ENCODE measurements at regions not wholly inside any gene's neighbourhood (a gene's known extent, or its start where the extent isn't known, plus 50 kb on each side); places are given as distances from the start of the nearest gene placed in this dataset.
A peak's percentile ranks its signal among the peaks of the same experiment; 100 is the strongest.

DNA sequence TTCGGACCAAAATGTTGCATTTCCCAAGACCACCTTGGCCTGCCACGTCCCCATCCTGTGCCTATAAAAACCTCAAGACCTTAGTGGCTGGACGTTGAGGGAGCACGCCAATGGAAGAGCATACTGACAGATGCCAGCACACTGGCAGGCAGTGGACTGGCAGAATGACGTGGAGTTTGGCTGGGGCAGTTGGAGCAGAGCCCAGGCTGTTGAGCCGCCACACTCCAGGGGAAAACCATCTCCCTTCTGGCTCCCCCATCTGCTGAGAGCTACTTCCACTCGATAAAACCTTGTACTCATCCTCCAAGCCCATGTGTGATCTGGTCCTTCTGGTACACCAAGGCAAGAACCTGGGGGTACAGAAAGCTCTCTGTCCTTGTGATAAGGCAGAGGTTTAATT is 494.1 kb downstream of the CDH11 start:
- no peaks in the 10 kb centered on the region for H3K79me2 ChIP-seq (ENCODE audit: low read length)
- H3K4me3 ChIP-seq (ENCODE audit: low read length) = no peak overlapping the region
- no peak overlapping the region for H2AFZ ChIP-seq (ENCODE audit: low read length)
- no peaks in the 10 kb centered on the region for H3K9me2 ChIP-seq (replicated peaks; ENCODE audit: insufficient read depth, low read length)
- DNase-seq = no peak
- H3K27ac ChIP-seq (ENCODE audit: low read length) = no peak overlapping the region
- H4K20me1 ChIP-seq (ENCODE audit: insufficient read depth, low read depth, low read length) = no peaks in the 10 kb centered on the region
- no peak overlapping the region for H3K4me2 ChIP-seq (ENCODE audit: low read depth, low read length, poor library complexity, severe bottlenecking)
- no peak overlapping the region for H3K9ac ChIP-seq (ENCODE audit: low read length)
- H3K36me3 ChIP-seq (ENCODE audit: insufficient read depth, low read length) = no peaks in the 10 kb centered on the region
- 0 out of 2 replicates have a peak, but pooled peaks cover 5% of the 10 kb centered on the region for H3K27me3 ChIP-seq (ENCODE audit: low read length)
- no peaks in the 10 kb centered on the region for H3K9me3 ChIP-seq (ENCODE audit: low read length)
- H3K4me1 ChIP-seq (ENCODE audit: low read length) = peaks cover 7% of the 10 kb centered on the region

DNA sequence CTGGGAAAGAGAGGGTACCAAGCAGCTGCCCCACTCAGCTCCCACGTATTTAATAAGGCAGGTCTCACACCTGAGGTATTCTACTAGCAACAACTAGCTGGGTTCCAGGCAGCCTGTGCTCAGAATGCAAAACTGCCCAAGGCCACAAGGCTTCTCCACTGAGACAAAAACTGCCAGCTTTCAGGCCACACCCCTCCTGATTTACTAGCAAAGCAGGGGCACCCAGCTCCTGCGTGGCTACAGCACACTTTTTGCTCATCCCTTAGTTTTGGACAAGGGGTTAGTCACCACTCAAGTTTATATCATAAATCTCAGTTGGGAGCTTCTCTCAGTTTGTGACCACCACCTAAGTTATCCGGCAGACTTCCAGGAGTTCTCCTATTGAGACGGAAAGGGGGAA is 494.6 kb downstream of the CDH11 start:
- Histone ChIP-seq H4K20me1 (ENCODE audit: insufficient read depth, low read depth, low read length) (no peaks in the 10 kb centered on the region), H3K9me2 (replicated peaks; ENCODE audit: insufficient read depth, low read length) (no peaks in the 10 kb centered on the region), H3K9me3 (ENCODE audit: low read length) (no peaks in the 10 kb centered on the region), H3K4me2 (ENCODE audit: low read depth, low read length, poor library complexity, severe bottlenecking) (no peak overlapping the region), H3K79me2 (ENCODE audit: low read length) (no peaks in the 10 kb centered on the region), H2AFZ (ENCODE audit: low read length) (no peak overlapping the region), H3K4me3 (ENCODE audit: low read length) (no peak overlapping the region), H3K27me3 (ENCODE audit: low read length) (0 out of 2 replicates have a peak, but pooled peaks cover 5% of the 10 kb centered on the region), H3K4me1 (ENCODE audit: low read length) (peaks cover 7% of the 10 kb centered on the region), H3K36me3 (ENCODE audit: insufficient read depth, low read length) (no peaks in the 10 kb centered on the region), H3K27ac (ENCODE audit: low read length) (no peak overlapping the region), H3K9ac (ENCODE audit: low read length) (no peak overlapping the region)
- DNase-seq = peak; percentile 71

DNA sequence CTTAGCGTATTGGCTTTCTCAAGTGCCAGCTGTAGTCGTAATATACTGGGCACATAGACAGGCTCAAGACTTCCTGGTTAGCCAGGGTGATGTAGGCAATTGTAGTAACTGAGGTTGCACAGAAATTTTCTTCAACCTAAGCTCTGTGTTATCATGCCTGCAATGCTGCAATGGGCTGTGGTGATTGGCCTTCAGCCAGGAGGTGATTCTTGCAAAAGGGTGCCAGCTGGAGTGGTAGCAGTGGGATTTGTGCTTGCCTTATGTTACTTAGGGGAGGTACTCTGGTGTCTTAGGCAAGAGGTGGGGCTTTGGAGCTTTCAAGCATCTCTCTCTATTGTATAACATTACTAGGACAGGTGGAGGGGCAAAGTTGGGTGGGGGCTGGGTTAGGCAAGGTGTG is 495.1 kb downstream of the CDH11 start:
- H3K9me3 ChIP-seq (ENCODE audit: low read length) = no peaks in the 10 kb centered on the region
- H3K27me3 ChIP-seq (ENCODE audit: low read length) = 0 out of 2 replicates have a peak, but pooled peaks cover 5% of the 10 kb centered on the region
- H3K27ac ChIP-seq (ENCODE audit: low read length) = no peak overlapping the region
- H2AFZ ChIP-seq (ENCODE audit: low read length) = no peak overlapping the region
- no peak for DNase-seq
- peaks cover 7% of the 10 kb centered on the region for H3K4me1 ChIP-seq (ENCODE audit: low read length)
- H4K20me1 ChIP-seq (ENCODE audit: insufficient read depth, low read depth, low read length) = no peaks in the 10 kb centered on the region
- no peaks in the 10 kb centered on the region for H3K36me3 ChIP-seq (ENCODE audit: insufficient read depth, low read length)
- no peaks in the 10 kb centered on the region for H3K79me2 ChIP-seq (ENCODE audit: low read length)
- no peak overlapping the region for H3K4me2 ChIP-seq (ENCODE audit: low read depth, low read length, poor library complexity, severe bottlenecking)
- no peaks in the 10 kb centered on the region for H3K9me2 ChIP-seq (replicated peaks; ENCODE audit: insufficient read depth, low read length)
- H3K9ac ChIP-seq (ENCODE audit: low read length) = no peak overlapping the region
- H3K4me3 ChIP-seq (ENCODE audit: low read length) = no peak overlapping the region

DNA sequence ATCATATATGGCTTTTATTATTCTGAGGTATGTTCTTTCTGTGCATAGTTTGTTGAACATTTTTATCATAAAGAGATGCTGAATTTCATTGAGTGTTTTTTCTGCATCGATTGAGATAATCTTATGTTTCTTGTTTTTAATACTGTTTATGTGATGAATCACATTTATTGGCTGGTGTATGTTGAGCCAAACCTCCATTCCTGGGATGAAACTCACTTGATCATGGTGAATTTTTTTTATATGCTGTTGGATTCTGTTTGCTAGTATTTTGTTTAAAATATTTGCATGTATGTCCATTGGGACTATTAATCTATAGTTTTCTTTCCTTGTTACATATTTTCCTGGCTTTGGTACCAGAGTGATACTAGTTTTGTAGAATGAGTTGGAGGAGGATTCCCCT is 500.2 kb downstream of the CDH11 start:
- H3K27ac ChIP-seq (ENCODE audit: low read length) = no peak overlapping the region

DNA sequence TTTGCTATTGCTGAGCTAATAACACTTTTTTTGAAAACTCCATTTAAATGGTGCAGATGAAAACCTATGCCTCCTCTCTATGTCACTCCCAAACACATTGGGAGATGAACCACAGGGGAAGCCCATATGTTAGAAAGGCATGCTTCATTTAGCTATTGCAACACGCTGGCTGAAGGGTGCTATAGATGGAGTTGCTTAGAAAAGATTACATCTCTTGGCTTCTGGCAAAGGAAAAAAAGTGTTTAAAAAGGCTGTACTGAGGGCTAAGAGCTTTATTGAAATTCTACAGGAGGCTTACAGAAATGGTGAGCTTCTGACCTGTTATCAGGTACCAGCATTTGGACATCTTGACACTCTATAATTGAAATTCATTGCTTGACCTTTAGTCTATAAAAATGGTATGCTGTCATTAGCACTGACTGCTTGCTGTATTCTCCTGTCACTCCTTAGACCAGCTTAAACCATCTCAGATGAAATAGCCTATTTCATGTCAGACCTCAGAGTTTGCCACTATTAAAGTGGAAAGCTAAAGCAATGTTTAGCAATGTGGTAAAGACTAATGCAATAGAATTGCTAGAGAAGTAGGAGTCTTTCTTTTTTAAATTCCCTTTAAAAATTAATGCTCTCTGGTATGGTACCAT is 503.9 kb downstream of the CDH11 start:
- H3K4me2 ChIP-seq (ENCODE audit: low read depth, low read length, poor library complexity, severe bottlenecking) = no peak overlapping the region
- no peak overlapping the region for H3K27ac ChIP-seq (ENCODE audit: low read length)
- H3K36me3 ChIP-seq (ENCODE audit: insufficient read depth, low read length) = no peaks in the 10 kb centered on the region
- H3K79me2 ChIP-seq (ENCODE audit: low read length) = no peaks in the 10 kb centered on the region
- no peak overlapping the region for H3K9ac ChIP-seq (ENCODE audit: low read length)
- no peaks in the 10 kb centered on the region for H3K9me2 ChIP-seq (replicated peaks; ENCODE audit: insufficient read depth, low read length)
- H3K4me3 ChIP-seq (ENCODE audit: low read length) = no peak overlapping the region
- H3K4me1 ChIP-seq (ENCODE audit: low read length) = no peaks in the 10 kb centered on the region
- no peak overlapping the region for H2AFZ ChIP-seq (ENCODE audit: low read length)
- no peaks in the 10 kb centered on the region for H3K9me3 ChIP-seq (ENCODE audit: low read length)
- no peaks in the 10 kb centered on the region for H3K27me3 ChIP-seq (ENCODE audit: low read length)
- H4K20me1 ChIP-seq (ENCODE audit: insufficient read depth, low read depth, low read length) = no peaks in the 10 kb centered on the region
- no peak for DNase-seq

More for the DNA sequence above, 500.2 kb downstream of the CDH11 start:
- no peak overlapping the region for H3K4me3 ChIP-seq (ENCODE audit: low read length)
- no peaks in the 10 kb centered on the region for H3K9me3 ChIP-seq (ENCODE audit: low read length)
- H3K36me3 ChIP-seq (ENCODE audit: insufficient read depth, low read length) = no peaks in the 10 kb centered on the region
- no peaks in the 10 kb centered on the region for H3K4me1 ChIP-seq (ENCODE audit: low read length)
- no peaks in the 10 kb centered on the region for H3K27me3 ChIP-seq (ENCODE audit: low read length)
- no peak overlapping the region for H2AFZ ChIP-seq (ENCODE audit: low read length)
- H4K20me1 ChIP-seq (ENCODE audit: insufficient read depth, low read depth, low read length) = no peaks in the 10 kb centered on the region
- no peak overlapping the region for H3K4me2 ChIP-seq (ENCODE audit: low read depth, low read length, poor library complexity, severe bottlenecking)
- H3K9me2 ChIP-seq (replicated peaks; ENCODE audit: insufficient read depth, low read length) = no peaks in the 10 kb centered on the region
- no peaks in the 10 kb centered on the region for H3K79me2 ChIP-seq (ENCODE audit: low read length)
- DNase-seq = no peak
- H3K9ac ChIP-seq (ENCODE audit: low read length) = no peak overlapping the region

DNA sequence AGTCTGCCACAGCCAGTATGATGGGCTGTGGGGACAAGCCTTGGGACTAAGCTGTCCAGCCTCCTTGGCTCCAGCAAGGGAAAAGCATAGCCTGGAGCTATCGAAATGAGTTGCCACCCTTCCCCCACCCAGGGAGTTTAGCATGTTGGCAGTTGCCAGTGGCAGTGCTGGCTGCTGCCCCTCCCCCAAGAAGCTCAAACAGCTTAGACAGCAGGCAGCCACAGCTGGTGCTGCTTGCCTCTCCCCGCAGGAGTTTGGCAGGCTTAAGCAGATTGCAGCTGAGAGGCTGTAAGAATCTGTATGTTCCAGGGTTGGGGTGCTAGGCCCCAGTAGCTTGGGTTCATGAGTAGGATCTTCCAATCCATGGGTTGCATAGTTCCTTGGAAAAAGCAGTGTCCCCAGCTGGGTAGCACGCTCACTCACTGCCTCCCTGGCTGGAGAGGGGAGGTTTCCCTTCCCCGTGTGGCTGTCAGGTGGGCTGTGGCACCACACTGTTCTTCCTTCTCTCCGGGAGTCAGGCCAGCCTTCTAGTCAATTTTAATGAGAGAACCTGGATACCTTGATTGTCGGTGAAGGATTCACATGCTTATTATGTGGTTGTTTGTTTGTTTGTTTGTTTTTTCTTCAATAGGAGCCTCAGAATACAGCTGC is 506.1 kb downstream of the CDH11 start:
- Histone ChIP-seq H3K4me3 (ENCODE audit: low read length) (no peak overlapping the region), H3K4me1 (ENCODE audit: low read length) (no peaks in the 10 kb centered on the region), H3K9ac (ENCODE audit: low read length) (no peak overlapping the region)

DNA sequence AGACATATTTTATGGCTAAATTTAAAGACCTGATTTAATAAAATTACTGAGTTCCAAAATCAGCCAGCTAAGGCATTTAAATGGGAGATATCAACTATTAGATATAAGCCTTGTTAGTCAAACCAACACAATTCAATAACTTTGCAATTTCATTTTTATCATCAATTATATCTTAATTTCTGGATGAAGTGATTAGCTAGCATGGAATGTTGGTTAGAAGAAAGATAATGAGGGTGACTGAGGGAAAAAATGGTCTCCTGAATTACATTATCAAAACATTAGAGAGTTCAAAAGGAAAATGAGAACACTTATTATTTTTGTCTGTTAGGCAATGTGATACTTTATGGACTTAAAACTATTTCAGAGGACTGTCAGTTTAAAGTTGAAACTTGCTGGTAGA is 525.7 kb downstream of the CDH11 start:
- Histone ChIP-seq H3K4me3 (ENCODE audit: low read length) (no peak overlapping the region), H2AFZ (ENCODE audit: low read length) (no peak overlapping the region), H3K4me1 (ENCODE audit: low read length) (no peaks in the 10 kb centered on the region; the same call in 1 of the 2 replicates), H3K36me3 (ENCODE audit: insufficient read depth, low read length) (no peaks in the 10 kb centered on the region), H4K20me1 (ENCODE audit: insufficient read depth, low read depth, low read length) (no peaks in the 10 kb centered on the region), H3K9me2 (replicated peaks; ENCODE audit: insufficient read depth, low read length) (no peaks in the 10 kb centered on the region), H3K9ac (ENCODE audit: low read length) (no peak overlapping the region), H3K27me3 (ENCODE audit: low read length) (no peaks in the 10 kb centered on the region), H3K27ac (ENCODE audit: low read length) (no peak overlapping the region), H3K9me3 (ENCODE audit: low read length) (no peaks in the 10 kb centered on the region), H3K4me2 (ENCODE audit: low read depth, low read length, poor library complexity, severe bottlenecking) (no peak overlapping the region), H3K79me2 (ENCODE audit: low read length) (no peaks in the 10 kb centered on the region)
- DNase-seq = no peak

More for the DNA sequence above, 506.1 kb downstream of the CDH11 start:
- no peaks in the 10 kb centered on the region for H3K27me3 ChIP-seq (ENCODE audit: low read length)
- H3K9me2 ChIP-seq (replicated peaks; ENCODE audit: insufficient read depth, low read length) = no peaks in the 10 kb centered on the region
- H3K79me2 ChIP-seq (ENCODE audit: low read length) = no peaks in the 10 kb centered on the region
- H4K20me1 ChIP-seq (ENCODE audit: insufficient read depth, low read depth, low read length) = no peaks in the 10 kb centered on the region
- no peak for DNase-seq
- H3K27ac ChIP-seq (ENCODE audit: low read length) = no peak overlapping the region
- H3K36me3 ChIP-seq (ENCODE audit: insufficient read depth, low read length) = no peaks in the 10 kb centered on the region
- no peaks in the 10 kb centered on the region for H3K9me3 ChIP-seq (ENCODE audit: low read length)
- no peak overlapping the region for H2AFZ ChIP-seq (ENCODE audit: low read length)
- no peak overlapping the region for H3K4me2 ChIP-seq (ENCODE audit: low read depth, low read length, poor library complexity, severe bottlenecking)

DNA sequence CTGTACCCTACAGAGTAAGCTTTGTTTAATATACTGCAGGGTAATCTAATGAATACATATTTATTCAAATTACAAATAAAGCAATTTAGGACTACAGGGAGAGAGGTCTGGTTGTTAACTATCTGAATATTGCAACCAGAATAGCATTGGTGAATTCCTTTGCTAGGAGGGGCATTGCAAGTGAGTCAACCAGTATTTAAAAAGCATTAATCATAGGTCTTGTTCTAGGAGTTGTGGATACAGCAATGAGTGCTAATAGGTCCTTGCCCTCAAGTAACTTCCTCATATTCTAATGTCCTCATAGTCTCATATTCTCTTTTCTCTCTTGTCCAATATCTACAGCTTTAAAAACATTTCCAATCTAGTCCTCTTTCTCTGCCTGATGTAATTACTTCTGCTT is 531.4 kb downstream of the CDH11 start:
- no peaks in the 10 kb centered on the region for H3K9me3 ChIP-seq (ENCODE audit: low read length)
- H3K4me3 ChIP-seq (ENCODE audit: low read length) = no peak overlapping the region
- H2AFZ ChIP-seq (ENCODE audit: low read length) = no peak overlapping the region
- H3K27me3 ChIP-seq (ENCODE audit: low read length) = no peaks in the 10 kb centered on the region
- H3K4me2 ChIP-seq (ENCODE audit: low read depth, low read length, poor library complexity, severe bottlenecking) = no peak overlapping the region
- no peaks in the 10 kb centered on the region for H3K79me2 ChIP-seq (ENCODE audit: low read length)
- no peak for DNase-seq
- no peak overlapping the region for H3K9ac ChIP-seq (ENCODE audit: low read length)
- no peaks in the 10 kb centered on the region for H3K9me2 ChIP-seq (replicated peaks; ENCODE audit: insufficient read depth, low read length)
- no peak overlapping the region for H3K27ac ChIP-seq (ENCODE audit: low read length)
- no peaks in the 10 kb centered on the region; the same call in 1 of the 2 replicates for H3K4me1 ChIP-seq (ENCODE audit: low read length)
- no peaks in the 10 kb centered on the region for H4K20me1 ChIP-seq (ENCODE audit: insufficient read depth, low read depth, low read length)
- H3K36me3 ChIP-seq (ENCODE audit: insufficient read depth, low read length) = no peaks in the 10 kb centered on the region

All from Karpas-422 (cell line).